ENCODE measurements at regions not wholly inside any gene's neighbourhood (a gene's known extent, or its start where the extent isn't known, plus 50 kb on each side); places are given as distances from the start of the nearest gene placed in this dataset.

DNA sequence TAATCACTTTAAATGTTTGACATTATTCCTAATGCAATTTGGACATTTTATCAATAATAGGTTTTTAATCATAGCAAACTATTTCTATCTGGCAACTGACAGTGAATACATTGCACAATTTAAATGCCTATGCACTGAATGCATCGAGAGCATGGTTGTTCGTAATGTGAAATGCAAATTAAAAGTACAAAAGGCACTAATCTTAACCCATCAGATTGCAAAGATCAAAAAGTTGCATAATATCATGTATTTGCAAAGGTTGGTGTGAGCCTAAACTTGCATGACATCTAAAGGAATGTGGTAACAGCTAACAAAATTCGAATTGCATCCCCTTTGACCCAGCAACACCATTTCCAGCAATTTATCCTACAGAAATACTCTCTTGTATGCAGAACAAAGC is 469.9 kb upstream of the IRAK1BP1 start:
- DNase-seq, result no peak

DNA sequence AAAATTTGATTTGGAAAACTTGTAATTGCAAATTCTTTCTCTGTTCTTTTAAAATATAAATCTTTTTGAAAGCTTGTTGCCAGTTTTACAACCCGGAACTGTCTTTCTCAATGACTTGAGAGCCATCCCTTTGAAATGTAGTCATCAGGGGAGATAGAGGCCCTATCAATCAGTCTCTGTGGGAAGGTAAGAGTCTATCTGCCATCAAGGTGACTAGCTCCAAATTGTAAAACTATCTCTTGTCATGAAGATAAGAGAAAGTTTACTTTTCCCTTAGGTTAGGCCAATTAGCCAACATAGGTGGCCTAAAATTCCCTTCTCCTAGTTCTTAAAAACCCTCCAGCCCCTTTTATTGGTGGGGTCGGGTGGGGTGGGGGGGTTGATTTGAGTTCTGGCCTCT is 469.1 kb upstream of the IRAK1BP1 start:
- DNase-seq, result no peak

DNA sequence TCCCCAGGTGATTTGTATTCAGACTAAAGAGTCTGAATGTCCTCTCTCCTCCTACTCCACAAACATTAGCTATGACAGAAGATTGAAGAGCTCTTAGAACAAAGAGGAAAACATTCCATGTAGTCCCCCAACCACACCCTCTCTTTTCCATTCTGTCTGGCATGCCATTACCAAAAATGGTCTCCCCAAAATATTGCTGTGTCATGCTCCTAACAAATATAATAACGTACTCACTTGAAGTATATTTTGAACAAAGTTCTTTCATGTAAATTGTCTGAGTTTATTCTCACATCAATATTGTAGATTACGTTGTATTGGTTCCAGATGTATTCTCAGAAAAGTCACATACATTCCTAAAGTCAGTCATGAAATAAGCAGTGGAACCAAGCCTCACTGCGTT is 467.3 kb upstream of the IRAK1BP1 start:
- DNase-seq, result no peak

DNA sequence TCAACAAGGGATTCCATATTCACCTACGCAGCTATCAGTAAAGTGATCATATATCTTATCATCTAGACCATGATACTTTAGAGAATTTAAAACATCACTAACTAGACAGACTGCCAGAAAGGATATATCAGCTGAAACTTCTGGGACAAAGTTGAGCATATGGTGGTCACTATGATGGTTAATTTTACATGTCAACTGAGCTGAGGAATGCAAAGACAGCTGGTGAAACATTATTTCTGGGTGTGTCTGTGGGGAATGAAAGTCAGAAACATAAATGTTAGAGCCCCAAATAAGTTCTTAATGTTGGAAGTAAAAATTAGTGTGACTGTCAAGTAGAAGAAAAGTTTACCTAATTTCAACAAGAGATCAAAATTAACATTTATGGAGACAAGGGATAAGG is 440.0 kb upstream of the IRAK1BP1 start:
- DNase-seq, result no peak

DNA sequence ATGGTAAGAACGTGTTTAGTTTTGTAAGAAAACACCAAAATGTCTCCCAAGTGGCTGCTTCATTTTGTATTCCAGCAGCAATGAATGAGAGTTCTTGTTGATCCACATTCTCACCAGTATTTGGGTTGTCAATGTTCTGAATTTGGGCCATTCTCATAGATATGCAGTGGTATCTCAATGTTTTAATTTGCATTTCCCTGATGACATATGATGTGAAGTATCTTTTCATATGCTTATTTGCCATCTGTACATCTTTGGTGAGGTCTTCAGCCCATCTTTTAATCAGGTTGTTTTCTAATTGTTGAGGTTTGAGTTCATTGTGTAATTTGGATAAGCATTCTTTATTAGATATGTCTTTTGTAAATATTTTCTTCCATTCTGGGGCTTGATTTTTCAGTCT is 436.8 kb upstream of the IRAK1BP1 start:
- no peak for DNase-seq

DNA sequence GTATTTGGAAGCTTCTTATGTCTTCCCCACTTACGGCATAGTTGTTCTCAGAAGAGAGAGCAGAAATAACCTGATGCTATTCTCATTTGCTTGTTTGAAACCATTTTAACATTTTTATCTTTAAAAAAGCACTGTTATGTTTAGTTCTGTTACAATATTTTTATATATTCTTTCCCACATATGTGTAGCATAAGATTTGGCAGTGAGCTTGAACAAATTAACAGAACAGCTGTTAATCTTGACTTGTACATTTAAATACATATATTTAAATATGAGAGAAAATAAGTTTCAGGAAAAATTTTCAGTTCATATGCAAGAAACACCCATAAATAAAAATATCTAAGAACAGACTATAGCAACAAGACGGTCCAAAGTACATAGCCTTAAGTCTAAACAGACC is 431.7 kb upstream of the IRAK1BP1 start:
- no peak for DNase-seq

DNA sequence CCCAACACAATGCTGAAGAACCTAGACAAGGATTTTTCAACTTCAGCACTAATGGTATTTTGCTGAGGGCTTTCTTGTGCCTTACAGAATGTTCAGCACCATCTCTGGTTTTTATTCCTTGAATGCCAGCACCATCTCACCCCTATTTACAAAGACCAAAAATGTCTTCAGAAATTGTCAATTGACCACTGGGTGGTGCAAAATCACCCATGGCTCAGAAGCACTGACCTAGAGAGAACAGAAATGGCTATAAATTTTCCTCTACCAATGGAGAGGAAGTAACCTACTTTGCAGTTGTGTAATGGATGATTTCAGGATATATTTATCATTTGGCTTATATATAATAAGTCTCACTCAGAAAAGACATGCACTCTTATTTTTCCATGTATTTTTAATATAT is 431.0 kb upstream of the IRAK1BP1 start:
- no peak for DNase-seq

DNA sequence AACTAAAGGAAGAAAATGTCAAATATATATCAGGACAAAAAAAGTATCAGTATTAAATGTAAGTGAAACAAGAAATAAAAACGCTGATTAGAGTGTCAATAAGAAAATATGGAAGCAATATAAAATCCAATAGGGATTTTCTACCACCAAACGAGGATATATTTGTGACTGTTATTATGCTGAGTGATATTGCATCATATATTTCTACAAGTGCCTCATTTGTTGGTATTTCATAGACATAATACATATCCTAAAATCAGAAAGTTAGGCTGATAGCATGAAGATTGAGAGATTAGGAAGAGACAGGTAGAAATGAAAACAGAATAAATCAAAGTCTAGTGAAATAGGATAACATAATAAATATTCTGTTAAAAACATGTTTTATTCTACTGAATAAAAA is 429.2 kb upstream of the IRAK1BP1 start:
- no peak for DNase-seq

DNA sequence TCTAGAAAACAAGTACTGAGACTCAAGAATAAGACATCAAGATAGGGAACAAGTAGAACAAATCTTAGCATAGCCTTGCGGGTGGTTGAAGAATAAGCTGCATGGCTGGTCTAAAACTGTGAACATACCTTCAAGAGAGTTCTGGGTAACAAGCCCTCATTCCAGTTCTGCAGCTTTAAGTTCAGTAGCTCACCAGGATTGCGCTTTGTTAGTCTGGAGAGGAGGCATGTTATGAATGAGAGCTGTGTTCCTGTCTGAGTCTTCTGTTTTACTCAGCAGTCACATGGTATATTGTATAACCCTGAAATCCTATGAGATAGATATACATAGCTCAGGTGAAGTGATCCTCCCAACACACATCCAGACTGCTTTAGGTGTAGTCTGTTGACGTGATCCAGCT is 406.6 kb upstream of the IRAK1BP1 start:
- DNase-seq, result no peak

DNA sequence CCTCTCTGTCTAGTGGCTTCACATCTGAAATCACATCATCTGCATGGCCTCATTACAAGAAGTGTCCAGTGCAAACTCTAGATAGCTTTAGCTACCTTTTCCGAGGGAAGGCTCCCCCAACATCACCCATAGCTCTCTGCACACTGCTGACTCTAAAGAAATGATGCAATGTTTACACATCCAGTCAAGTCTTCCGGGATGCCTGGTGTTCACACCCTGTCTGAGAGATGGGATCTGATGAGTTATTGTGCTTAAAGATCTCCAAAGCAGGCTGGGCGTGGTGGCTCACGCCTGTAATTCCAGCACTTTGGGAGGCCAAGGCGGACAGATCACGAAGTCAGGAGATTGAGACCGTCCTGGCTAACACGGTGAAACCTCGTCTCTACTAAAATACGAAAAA is 404.6 kb upstream of the IRAK1BP1 start:
- DNase-seq, result no peak

DNA sequence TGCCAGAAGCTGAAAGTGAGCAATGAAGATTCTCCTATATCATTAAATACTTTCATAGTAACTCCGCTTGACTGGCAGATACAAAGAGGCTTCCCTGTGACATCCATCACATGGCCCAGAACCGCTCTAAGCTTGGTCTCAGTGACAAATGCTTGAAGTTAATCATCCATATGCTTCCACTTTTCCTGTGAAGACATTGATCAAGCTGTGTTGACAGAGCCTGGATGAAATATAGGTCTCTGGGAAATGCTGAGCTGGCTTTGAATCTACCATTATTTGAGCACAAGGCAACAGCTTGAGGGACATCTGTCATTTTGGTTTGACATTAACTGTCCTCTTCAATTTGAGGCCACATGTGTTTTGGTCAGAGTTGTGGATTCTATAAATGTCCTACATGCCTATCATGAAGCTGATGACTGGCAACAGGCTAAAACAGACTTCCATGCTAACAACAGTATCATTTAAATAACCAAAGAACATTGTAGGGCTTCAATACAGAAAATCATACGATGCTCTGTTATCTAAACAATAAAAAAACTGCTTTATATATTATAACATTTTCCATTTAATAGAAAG is 402.2 kb upstream of the IRAK1BP1 start:
- DNase-seq, result no peak

DNA sequence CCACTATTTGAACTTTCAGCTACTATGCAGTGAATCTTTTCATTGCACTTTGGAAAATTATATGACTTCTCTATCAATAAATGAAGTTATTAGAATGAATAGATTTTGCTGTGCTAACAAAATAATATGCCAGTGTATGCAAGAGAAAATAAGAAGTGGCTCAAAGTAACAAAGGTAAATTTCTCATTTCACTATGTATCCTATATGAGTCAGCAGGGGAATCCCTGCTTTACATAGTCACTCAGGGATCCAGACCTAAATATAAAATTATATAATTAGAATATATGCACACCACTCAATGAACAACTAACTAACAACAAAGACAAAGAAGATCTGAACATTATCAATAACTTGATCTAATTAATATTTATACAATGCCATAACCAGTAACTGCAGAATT is 390.8 kb upstream of the IRAK1BP1 start:
- DNase-seq, result no peak

DNA sequence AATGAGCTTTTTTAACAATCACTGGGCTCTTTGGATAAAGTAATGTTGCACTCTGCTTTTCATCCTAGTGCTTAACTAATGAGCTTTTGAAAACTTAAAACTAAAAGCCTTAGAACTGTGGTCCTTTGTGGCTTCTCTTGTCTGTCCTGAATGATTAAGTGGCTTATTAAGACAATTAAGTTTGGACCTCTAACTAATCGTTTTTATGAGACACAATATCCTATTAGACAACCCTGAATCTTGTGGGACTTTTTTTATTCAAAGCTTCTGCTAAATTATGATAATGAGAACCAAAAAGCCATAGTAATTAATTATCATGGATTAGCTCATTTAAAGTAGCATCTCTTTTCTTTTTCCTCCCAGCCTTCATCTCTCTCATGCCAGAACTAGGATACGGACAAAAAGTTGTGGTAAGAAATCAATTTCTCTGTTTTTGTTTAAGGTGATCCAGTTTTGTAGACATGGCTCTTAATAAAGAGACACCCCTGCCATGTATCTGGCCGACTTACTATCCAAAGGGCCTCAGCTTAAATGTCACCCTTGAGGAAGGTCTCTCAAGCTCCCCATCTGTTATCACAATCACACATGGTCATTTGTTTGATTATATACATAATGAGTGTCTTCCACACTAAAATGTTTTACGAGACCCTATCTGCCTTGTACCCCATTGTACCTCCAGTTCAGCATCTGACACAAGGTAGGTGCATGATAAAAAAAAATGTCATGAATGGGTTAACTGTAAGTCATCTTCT is 384.4 kb upstream of the IRAK1BP1 start:
- no peak for DNase-seq

DNA sequence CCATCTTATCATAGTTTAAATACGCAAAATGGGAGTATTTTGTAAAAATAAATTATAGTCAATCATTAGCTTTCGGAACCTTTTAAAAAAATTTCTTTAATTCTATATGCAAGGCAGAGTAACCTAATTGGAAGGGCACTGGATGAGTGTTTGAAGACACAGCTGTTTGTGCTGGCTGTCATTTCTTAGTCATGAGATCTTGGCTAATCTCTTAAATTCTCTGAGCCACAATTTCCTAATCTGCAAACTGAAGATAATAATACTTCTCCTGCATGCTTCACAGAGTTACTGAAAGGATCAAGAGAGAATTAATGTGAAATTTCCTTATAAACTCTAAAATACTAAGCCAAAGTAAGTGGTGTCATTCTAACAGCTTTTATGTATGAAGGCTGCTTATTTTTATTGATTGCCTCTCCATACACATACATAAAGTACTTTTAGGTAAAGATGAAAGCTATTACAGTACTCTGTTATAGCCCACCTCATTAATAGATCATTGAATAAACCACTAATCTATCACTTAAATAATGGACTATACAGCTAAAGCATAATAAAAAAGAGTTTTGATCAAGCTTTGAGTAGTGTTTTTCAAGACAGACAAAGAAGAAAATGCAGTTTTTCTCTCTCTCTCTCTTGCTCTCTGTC is 383.7 kb upstream of the IRAK1BP1 start:
- no peak for DNase-seq

DNA sequence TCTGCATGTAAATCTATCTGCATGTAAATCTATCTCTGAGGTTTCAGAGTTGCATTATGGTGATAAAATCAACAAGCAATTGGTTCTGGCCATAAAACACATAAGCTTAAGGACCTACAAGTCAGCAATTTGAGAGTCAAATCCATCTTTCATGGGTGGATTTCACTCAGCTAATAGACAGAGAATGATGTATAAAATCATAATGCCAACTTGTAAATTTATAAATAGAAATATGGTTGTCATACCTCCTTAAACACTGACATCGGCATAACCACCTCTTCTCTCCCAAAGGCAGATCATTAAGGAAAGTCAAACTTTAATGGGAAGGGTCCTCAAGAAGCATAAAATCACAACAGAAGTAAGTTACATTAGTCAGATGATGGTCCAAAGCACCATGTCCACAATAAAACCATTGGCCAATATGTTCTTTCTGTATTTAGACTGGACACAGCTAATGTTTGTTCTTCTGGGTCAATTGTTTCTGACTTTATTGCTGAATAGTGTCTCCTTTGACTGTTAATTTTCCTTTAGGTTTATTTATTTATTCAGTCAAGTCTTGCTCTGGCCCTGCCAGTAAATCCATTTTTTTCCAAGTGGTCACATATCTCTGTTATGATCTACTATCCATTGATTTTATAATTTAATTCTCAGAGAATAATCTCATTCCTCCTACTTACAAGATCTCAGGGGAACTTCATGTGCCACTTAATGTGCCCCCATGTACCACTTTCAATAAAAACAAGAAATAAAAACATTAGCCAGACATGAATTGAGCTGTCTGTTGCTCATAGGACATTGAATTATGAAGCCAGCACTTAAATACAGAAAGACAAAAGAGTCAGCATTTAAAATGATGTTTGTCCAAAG is 382.9 kb upstream of the IRAK1BP1 start:
- no peak for DNase-seq

DNA sequence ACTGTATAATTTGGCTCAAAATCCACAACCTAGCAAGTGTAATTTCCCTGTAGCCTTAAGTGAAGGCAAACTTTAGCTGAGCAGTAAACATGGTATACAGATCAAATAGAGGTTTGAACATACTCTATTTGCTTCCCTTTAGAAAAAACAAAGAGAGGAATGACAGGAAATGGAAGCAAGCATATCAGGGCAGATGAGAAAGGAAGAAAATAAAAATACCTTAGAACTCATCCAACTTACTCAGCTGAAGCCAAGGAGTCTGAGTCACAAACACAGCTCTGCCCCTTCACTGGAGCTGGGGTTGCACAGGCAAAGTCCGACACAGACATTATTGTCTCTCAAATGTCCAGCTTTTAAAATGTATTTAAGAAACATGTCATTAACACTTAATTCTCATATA is 379.9 kb upstream of the IRAK1BP1 start:
- DNase-seq, result no peak

DNA sequence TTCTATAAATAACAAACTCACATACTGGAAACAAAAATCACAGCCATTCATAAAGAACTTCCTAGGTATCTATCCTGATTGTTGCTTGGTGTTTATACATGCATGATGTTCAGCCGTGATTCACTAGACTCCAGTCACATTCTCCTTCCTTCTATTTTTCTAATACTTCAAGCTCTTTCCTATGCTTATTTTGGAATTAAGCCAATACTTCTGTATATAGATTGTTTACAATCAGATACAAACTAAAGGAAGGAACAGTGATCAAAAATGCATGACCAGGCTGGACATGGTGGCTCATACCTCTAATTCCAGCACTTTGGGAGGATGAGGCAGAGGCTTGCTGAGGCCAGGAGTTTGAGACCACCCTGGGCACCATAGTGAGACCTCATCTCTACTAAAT is 377.5 kb upstream of the IRAK1BP1 start:
- no peak for DNase-seq

DNA sequence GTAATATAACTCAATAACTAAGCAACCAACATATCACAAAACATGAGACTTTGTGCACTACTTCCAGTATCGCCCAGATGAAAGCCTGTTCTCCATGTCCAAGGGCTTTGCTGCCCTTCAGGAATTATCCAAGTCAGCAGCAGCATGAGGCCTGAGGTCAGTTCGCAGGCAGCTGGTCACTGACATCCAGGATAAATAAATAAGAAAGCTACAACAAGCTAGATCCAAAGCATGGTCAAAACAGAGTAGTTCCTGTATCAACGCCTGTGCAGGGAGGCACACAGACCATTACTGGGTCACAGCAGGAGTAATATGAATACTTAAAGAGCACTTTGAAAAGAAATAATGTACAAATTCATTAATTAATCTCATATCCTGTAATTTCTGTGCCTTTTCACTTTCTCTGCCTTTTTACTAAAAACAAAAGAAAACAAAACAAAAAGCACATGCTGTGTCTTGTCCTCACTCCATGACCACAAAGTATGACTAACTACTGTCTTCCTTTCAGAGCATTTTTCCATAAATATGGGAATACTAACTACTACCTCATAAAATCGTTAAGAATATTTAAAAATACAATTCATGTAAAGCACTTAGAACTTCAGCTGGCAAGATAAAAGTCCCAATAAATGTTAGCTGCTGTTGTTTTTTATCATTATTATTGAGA is 374.9 kb upstream of the IRAK1BP1 start:
- no peak for DNase-seq

DNA sequence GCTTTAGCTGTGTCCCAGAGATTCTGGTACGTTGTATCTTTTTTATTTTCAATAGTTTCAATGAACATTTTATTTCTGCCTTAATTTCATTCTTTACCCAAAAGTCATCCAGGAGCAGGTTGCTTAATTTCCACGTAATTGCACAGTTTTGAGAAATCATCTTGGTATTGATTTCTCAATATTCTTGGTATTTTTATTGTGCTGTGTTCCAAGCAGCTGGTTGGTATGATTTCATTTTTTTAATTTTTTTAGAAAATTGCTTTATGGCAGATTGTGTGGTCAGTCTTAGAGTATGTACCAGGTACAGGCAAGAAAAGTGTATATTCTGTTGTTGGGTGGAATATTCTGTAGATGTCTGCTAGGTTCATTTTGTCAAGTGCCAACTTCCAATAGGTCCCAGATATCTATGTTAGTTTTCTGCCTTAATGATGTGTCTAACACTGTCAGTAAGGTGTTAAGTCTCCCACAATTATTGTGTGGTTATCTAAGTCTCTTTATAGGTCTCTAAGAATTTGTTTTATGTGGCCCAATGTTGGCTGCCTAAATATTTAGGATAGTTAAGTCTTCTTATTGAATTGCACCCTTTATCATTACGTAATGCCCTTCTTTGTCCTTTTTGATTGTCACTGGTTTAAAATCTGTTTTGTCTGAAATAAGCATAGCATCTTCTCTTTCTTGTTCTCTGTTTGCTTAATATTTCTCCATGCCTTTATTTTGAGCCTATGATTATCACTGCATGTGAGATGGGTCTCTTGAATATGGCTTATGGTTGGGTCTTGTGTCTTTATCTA is 366.9 kb upstream of the IRAK1BP1 start:
- no peak for DNase-seq

DNA sequence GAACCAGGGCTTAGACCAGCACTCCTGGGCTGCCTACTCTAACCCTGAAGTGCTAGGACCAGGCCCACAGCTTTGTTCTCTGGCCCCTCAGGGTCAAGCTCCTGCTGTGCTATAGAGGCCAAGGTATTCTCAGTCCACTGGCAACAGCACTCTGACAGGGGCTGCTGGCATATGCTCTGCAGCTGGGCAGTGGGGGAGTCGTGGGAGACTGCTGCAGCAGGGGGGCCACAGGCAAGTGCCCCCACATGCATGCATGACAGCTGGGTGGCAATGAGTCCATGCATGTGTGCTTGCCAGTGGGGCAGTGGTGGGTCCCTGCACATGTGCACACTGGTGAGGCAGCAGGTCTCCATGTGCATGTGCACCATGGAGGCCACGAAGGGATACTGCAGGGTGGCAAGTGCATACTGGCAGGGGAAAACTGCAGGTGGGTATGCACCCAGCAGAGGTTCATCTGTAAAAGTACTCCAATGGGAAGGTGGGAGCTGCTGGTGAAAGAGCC is 364.9 kb upstream of the IRAK1BP1 start:
- DNase-seq, result no peak

DNA sequence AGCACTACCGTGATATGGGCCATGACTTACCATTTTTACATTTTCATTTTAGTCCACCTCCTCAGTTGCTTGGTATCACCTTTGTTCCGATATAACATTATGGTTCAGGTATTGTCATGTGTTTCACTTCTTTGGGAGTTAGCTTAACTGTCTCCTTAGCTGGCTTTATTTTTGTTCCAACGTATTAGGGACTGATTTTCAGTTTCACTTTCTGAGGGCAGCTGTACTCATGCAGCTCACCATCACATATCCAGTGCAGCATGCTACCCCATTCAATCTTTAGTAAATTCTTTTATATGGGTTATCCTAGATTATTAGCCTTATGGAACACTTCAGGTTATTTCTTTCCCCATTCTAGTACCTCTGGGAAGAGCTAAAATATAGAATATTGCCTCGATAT is 362.2 kb upstream of the IRAK1BP1 start:
- DNase-seq, result no peak

DNA sequence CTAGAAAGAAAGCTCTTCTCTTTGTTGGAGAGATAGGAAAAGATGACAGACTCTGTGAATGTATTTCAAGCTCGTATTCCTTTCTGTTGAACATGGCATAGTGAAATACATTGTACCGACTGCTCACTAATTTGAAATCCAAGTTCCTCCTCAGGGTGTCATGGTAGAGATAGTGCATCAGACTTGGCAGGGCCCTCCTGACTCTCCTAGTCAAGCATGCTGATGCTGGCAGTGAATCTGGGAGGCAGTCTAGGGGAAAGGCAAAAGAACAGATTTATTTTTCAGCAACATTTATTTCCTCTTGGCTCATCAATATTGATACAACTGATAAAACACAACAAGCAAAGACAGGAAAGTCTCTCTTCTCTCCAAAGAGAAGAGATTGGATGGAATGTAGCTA is 356.3 kb upstream of the IRAK1BP1 start:
- no peak for DNase-seq

All from C1 segment of cervical spinal cord (tissue), 14 donors.